SW 1271 (cell line): ENCODE measurements at regions not wholly inside any gene's neighbourhood (a gene's known extent, or its start where the extent isn't known, plus 50 kb on each side); places are given as distances from the start of the nearest gene placed in this dataset.
"Not testable (repeated sequence)": the region's sequence is repeated elsewhere in the genome, so short reads cannot be mapped to it uniquely, and the experiment has no call there.

ENCODE experiments used
- DNase-seq, 2 experiments: peaks; one replicate each; lab custom pipeline; 2025; lab: John Stamatoyannopoulos, UW

DNA sequence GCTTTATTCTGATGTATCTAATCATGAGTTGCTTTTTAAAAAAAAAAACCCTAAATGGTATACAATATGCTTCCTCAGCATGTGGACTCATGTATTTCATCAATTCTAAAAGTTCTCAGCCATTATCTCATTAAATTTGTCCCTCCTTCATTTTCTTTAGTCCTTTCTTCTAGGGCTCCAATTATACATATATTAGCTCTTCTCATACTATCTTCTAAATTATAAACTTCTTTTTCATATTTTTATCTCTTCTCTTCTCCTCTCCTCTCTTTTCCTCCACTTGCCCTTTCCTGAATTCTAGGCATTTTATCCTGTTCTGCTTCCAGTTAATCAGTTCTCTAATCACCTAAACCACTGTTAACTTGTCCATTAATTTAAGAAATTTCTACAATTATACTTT is 55.0 kb upstream of the IL33 start:
- DNase-seq: no peak

DNA sequence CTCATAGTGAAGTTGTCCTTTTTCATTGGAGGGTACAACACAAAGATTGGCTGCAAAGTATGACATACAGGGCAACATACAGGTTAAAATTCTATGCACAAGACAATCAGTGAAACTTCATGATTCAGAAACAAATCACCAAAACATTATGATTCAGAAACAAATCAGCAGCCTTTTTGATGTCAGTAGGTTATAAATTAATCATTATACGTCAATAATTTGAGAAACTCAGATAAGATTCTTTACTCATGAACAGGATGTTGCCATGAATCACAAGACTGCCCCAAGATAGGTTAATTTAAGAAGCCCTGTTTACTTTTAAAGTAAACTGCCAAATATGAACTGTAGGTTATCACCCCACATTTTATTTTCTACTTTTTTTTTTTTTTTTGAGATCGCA is 62.2 kb upstream of the IL33 start:
- no peak for DNase-seq

DNA sequence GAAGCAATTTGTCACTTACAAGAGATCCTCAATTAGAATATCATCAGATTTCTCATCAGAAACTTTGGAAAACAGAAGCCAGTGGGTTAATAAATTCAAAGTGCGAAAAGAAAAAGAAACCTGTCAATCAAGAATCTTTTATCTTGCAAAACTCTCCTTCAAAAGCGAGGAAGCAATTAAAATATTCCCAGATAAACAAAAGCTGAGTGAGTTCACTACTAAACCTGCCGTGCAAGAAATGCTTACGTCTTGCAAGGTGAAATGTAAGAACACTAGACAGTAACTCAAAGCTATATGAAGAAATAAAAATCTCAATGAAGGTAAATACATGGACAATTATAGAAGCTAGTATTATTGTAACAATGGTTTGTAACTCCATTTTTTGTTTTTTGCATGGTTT is 62.8 kb upstream of the IL33 start:
- no peak for DNase-seq

GRCh38 chr9:6150483-6150882 is 65.1 kb upstream of the IL33 start:
- no peak for DNase-seq

DNA sequence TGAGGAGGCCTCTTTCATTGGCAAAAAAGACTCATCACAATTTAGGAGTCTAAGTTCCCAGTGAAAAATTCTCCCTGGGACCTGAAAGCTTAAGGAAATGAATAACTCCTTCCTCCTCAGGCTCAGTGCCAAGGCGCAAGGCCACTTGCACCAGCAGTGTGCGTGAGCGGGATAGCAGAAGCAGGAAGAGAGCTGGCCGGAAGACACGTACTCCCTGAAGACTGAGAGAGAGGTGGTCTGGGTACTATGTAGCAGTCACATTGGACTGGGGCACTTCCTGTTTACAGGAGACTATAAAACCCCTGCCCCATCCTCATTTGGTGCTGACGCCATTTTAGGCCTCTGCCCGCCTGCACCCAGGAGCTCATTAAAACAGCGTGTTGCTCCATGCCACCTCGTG is 66.3 kb upstream of the IL33 start:
- DNase-seq: no peak

DNA sequence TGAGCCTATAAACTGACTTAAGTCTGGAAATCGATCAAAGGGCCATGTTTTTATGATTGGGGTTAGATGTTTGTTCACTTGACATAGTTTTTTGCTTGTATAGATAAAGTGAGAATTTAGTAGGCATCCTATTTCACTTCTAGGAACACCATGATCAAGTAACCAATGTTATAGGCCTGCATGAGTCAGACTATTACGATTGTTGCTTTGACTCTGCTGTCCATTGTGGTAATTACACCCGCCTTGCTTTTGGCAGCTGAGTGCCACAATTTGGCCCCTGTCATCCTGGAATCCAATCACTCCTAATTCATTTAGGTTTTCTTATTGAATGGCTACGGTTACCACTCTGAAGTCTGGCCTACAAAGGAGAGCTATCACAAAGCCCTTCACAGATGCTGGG is 67.8 kb upstream of the IL33 start:
- DNase-seq: no peak

DNA sequence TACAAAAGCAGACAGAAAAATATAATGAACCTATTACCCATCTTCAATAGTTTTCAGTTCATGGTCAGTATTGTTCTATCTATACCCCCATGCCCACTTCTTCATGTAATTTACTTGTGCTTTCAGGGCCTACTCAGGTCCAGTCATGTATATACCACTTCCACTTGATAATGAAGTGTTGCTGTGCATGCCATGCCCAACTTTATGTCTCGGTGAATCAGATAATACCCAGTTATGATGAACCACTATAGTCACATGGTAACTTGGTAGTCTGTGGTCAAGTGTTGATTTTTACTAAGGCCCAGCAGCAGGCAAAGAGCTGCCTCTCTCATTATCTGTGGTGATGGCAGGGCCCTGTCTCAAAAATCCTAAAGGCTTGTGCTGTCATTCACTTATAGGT is 70.7 kb upstream of the IL33 start:
- no peak for DNase-seq

DNA sequence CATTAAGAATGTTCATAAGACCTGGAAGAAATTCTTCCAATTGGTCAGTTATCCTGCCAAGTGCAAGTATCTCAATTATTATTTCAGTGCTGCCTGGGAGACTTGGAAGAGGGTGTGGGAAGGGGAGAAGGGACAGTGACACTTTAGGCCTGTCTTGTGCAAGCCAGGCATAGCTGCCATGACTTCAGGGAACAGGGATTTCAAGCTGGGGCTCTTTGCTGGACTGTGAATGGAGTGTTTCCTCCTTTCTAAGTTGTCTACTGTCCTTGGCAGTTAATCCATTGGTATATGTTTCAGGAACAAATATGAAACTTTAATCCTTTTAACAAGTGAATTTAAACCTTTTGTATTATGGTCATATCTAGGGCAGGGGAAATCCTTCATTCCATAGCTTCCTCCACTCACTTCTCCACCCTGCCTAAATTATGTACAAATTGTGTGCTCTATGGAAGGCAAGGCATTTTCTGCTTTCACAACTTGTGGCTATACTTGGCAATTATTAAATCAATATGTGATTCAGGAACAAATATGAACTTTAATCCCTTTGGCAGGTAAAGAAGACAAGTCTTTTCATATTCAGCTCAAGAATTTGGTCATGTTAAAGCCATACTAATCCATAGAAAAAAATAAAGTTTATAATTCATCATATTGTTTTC is 72.7 kb upstream of the IL33 start:
- DNase-seq: no peak

DNA sequence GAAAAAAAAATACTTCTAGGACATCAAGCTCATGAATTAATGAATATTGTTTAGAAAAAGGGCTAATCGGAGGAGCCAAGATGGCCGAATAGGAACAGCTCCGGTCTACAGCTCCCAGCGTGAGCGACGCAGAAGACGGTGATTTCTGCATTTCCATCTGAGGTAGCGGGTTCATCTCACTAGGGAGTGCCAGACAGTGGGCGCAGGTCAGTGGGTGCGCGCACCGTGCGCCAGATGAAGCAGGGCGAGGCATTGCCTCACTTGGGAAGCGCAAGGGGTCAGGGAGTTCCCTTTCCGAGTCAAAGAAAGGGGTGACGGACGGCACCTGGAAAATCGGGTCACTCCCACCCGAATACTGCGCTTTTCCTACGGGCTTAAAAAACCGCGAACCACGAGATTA is 79.8 kb upstream of the IL33 start:
- not testable (repeated sequence) for DNase-seq

DNA sequence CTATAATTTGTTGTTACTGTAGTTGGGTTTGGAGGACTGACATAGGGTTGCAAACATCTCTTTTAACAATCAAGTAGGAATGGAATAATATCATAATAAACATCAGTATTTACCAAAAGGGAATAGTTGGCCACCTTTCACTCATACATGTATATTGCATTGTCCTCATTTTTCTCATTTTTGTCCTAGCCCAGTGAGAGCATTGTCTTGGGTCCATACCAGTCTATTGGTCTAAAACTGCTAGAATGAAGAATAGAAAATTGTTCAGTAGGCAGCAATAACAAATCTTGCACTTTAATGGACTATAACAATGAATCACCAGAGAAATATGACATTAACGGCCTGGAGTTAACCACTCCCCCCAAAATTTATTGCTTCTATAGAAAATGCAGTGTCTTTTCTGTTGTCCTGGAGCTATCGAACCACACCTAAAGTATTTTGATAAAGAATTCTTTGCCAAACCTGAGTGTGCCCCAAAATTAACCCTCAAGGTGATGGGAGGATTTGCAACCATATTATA is 80.9 kb upstream of the IL33 start:
- no peak for DNase-seq

- DNase-seq: no peak
These were observed 82.1 kb upstream of the IL33 start for GRCh38 chr9:6133346-6134063.

DNA sequence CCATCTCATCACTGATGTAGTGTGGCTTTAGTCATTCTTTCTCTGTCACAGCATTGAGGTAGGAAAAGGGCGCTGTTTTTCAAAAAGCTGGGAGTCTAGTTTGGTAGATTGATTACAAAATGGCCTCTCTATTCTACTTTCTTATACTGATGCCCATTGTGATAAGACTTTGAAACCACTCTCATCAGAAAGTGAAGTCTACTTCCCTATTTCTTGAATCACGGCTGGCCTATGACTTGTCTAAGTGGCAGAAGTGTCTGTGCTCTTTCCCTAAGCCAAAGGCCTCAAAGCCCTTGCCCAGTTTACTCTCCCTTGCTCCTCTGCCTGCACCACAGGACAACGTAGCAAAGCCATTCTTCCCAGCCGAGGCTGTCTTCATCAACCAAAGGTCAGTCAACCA is 83.0 kb upstream of the IL33 start:
- no peak for DNase-seq

- no peak for DNase-seq
These were observed 87.6 kb upstream of the IL33 start for GRCh38 chr9:6128030-6128429.

DNA sequence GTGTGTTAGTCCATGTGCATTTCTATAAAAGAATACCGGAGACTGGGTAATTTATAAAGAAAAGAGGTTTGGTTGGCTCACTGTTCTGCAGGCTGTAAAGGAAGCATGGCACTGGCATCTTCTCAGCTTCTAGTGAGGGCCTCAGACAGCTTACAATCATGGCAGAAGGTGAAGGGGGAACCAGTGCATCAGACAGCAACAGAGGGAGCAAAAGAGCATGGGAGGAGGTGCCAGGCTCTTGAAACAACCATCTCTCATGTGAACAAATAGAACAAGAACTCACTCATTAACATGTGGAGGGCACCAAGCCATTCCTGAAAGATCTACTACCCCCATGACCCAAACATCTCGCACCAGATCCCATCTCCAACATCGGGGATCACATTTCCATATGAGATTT is 89.2 kb upstream of the IL33 start:
- no peak for DNase-seq

GRCh38 chr9:6123416-6123815 is 92.2 kb upstream of the IL33 start:
- DNase-seq: no peak

DNA sequence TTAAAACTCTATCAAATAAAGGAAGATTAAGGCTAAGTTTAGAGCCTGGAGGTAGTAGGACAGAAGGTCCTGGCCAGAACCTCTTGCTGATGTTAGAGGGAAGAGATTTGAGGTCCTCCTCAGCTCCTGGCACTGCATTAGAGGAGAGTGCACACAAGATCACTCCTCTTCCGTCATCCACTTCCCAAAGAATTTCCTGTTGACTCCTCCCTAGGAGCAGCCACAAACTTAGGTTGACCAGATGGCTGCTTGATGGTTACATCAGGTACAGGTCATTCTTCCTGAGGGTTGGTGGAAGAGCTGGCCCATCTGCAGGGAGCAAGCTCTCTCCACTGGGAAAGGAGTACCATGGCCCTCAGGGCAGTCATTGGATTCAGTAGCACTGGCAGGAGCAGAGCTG is 93.9 kb upstream of the IL33 start:
- DNase-seq: no peak

DNA sequence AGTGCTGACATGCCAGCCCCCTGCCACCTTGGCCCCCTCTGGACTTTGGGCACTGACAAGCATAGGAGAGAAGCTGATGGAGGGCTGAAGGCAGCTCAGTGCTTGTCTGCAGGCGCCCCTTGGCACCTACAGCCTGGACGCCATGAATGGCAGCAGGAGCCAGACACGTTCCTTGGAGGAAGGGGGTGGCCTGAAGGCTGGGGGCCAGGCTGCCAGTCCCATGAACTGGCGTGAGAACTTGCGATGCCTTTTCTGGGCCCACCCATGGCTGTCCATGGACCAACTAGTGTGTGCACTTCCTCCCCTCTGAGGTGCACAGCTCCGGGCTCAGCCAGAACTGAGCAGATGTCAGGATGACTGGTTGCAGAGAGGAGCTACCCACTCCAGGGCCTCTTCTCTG is 99.0 kb upstream of the RANBP6 start:
- DNase-seq: no peak

DNA sequence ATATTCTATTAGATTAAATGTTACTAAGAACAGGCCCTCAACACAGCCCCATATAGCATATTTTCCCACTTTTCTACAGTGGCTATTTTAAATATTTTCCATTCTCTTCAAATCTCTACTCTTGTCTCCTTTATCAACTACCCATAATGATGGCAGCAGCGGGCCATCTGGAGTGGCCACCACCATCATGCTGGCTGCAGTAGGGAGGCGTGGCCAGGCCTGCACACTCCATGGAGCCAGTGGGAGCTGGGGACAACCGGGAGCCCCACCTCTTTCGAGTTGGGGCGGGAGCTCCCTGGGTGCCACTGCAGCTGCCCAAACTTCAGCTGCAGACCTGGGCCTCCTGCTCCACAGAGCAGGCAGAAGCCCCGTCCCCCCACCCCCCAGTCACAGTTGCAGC is 98.4 kb upstream of the RANBP6 start:
- DNase-seq: no peak

DNA sequence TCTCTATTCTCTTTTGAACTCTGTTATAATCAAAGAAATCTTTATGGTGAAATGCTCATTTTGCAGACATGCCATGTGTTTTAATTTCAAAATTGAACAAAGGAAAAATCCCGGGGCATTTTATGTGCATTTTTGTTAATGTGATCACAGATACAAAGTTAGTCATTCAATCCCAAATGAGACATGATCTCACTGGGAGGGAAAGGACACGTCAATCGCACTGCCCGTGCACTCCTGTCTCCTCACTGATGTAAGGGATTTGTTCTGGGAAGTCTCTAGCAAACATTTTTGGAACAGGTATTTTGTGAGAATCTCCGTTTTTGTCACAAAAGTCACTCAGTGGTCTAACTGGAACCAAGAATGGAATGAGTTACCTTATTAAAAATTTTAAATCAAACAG is 97.9 kb upstream of the RANBP6 start:
- no peak for DNase-seq

DNA sequence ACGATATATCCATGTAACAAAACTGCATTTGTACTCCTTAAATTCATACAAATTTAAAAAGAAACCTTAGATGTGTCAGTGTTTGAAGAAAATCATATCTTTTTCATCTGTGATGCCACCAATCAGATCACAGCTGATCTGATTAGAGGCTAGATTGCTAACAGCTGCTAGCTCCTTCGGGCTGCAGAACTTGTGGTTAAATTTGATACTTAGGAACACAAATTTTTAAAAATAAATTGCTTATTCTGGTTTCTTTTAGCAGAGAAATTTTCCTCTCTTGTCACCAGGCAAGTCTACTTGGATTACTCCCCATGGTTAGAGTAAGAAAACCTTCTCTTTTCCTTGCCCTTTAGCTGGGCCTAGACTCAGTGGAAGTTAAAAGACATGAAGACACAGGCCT is 94.6 kb upstream of the RANBP6 start:
- DNase-seq: no peak

- DNase-seq: no peak
These were observed 94.1 kb upstream of the RANBP6 start for GRCh38 chr9:6109571-6109970.

DNA sequence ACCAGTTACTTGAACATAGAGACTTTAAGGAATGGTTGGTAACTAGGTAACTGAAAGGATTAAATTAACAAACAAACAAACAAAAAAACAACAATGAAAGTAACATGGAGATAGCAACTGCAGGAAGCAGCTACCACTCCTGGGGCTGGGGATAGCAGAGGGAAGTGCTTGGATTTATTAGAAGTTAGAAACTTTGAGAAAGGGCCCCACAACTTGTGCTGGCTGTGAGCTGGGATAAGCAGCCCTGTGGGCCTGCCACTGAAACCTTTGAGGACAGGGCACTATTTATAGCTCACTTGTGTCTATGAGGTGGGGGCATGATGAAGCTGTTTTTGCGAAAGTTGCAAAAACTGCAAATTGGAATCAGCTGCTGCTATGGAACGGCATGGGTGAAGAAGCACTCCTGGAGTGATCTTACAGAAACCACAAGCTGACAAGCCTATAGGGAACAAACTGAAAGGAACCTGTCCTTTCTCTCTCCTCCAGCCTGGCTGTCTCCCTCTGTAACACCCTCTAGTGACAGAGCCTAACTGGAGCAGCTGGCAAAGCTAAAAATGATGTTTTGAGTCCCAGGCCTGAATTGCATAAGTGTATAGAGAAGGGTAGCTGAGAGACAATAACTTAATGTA is 91.4 kb upstream of the RANBP6 start:
- peak in 1 of 2 experiments; percentile 24 for DNase-seq

DNA sequence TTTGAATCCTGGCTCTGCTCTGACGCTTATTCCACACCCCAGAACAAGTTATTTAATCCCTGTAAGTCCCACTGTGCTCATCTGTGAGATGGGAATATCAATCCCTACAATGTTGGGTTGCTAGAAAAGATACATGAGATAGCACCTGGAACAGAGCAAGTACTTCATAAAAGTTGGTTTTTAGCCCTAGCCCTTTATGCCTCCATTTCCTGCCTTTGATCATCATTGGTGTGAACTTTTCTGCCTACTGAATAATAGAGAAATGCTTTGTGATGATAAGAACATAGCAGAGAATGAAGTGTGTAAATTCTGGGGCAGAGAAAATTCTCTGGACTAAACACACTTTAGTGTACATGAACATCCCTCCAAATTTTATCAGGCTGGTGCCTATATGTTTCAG is 90.3 kb upstream of the RANBP6 start:
- DNase-seq: no peak
